ENCODE measurements at regions not wholly inside any gene's neighbourhood (a gene's known extent, or its start where the extent isn't known, plus 50 kb on each side); places are given as distances from the start of the nearest gene placed in this dataset.

DNA sequence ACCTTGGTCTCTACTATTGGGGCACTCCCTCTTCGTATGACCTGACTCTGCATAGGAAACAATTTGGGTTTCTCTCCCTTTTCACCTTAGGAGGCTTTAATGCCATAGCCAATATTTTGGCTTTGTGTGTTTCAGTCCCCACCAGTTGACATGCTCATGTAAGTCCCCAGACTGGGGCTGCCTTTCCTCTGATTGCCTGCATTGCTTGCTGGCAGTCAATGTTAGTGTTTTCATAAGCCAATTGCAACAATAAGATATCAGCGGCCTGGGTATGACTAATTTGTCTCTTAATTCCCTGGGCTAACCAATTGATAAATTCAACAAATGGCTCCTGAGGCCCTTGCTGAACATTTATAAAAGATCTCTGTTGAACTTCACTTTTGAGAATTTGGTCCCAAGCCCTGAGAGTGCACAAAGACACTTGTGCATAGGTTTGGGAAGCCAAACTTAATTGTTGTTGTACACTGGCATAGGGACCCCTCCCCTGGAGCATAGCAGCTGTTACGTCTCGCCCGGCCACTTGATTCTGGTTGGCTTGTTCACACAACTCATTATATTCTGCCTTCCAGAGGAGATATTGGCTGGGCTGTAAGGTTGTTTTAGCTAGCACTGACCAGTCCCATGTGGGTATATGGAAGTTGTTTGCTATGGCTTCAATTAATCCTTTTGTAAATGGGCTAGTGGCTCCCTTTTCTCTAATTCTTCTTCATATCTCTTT lies 206.2 kb downstream of the PABPC4L start:
- Histone ChIP-seq H3K4me1 (no peaks in the 10 kb centered on the region), H3K27me3 (no peaks in the 10 kb centered on the region), H3K36me3 (no peaks in the 10 kb centered on the region), H3K27ac (no peak overlapping the region), H3K9me3 (peaks cover 3 to 37% (median 25%) of the 10 kb centered on the region in 4 donors), H3K4me3 (no peak overlapping the region)
- no peak for DNase-seq
- 91 to 96% (median 94%) methylated on average over 5 of the region's 5 CpGs for WGBS, 5 donors
- TF ChIP-seq EP300 (IDR thresholded peaks at IDR 0.05) (no peak), POLR2A (IDR thresholded peaks at IDR 0.05) (no peak), POLR2AphosphoS5 (IDR thresholded peaks at IDR 0.05) (no peak), CTCF (IDR thresholded peaks at IDR 0.05) (no peak)
- intact Hi-C loops (cut with DNase I; ENCODE audit: low total_unique reads): no loop called here

DNA sequence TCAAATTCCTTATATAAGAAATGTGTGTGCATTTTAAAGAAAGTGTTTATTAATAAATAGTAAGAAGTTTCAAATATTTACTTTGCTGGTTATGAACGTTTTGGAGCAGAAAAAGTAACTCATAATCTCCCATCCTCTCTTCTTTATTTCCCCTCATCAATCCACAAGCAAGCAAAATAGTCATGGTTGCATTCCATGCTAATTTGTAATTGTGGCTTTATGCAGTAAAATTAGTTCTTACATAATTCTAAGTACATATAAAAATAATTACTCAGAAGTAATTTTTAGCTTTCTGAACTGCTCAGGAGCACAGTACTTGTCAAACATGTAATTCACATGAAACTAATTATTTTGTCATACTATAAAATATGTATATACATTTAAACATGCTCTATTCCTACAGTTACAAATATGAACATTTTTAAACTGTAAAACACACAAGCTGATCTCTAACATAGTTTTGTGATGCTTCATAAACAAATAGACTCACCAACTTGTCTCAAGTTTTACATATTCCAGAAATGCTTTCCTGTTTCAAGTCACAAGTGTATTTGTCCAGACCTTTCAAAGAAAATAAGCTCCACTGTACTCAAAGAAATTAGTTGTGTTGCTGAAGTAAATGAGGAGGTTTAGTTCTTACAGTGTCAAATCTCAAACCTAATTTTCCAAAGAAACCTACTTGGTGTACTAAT lies 218.9 kb downstream of the PABPC4L start:
- H3K9me3 ChIP-seq: no peaks in the 10 kb centered on the region
- no peaks in the 10 kb centered on the region for H3K36me3 ChIP-seq
- 0 to 21% (median 2%) methylated on average over 1 of the region's 1 CpG for WGBS, 5 donors
- TF ChIP-seq POLR2A (IDR thresholded peaks at IDR 0.05): no peak
- no peak for TF ChIP-seq CTCF (IDR thresholded peaks at IDR 0.05)
- no peak for TF ChIP-seq EP300 (IDR thresholded peaks at IDR 0.05)
- TF ChIP-seq POLR2AphosphoS5 (IDR thresholded peaks at IDR 0.05): no peak
- H3K27ac ChIP-seq: no peak overlapping the region
- no peak overlapping the region for H3K4me3 ChIP-seq
- H3K27me3 ChIP-seq: no peaks in the 10 kb centered on the region
- H3K4me1 ChIP-seq: no peaks in the 10 kb centered on the region
- no peak for DNase-seq
- intact Hi-C loops (cut with DNase I; ENCODE audit: low total_unique reads): no loop called here

GRCh38 chr4:133981327-133981726 lies 220.3 kb downstream of the PABPC4L start:
- no peak for DNase-seq
- Histone ChIP-seq H3K4me3 (no peak overlapping the region), H3K27ac (no peak overlapping the region), H3K4me1 (no peaks in the 10 kb centered on the region), H3K36me3 (no peaks in the 10 kb centered on the region), H3K9me3 (peaks cover 0 to 7% (median 0%) of the 10 kb centered on the region in 4 donors), H3K27me3 (no peaks in the 10 kb centered on the region)
- TF ChIP-seq POLR2A (IDR thresholded peaks at IDR 0.05) (no peak), EP300 (IDR thresholded peaks at IDR 0.05) (no peak), CTCF (IDR thresholded peaks at IDR 0.05) (no peak)
- intact Hi-C loops (cut with DNase I; ENCODE audit: low total_unique reads): no loop called here
- WGBS, 5 donors: 69 to 84% (median 76%) methylated on average over 2 of the region's 2 CpGs

DNA sequence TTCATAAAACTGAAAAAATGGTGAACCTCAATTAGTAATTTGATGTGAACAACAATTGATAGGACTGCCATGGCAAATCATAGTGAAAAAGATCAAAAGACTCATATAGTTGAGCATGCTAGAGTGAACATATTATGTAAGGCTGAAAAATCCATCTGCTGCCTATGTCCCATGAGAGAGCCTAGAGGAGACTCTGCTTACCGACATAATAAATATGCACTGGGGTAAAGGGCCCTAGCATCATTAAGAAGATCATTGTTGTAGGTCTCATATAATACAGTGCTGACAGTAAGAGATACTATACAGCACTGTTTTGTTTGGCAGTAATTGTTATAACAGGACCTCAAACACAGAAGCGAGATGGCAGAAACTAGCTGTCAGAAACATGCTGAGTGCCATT lies 229.0 kb downstream of the PABPC4L start:
- TF ChIP-seq EP300 (IDR thresholded peaks at IDR 0.05): no peak
- TF ChIP-seq CTCF (IDR thresholded peaks at IDR 0.05): no peak
- TF ChIP-seq POLR2AphosphoS5 (IDR thresholded peaks at IDR 0.05): no peak
- no peak for TF ChIP-seq POLR2A (IDR thresholded peaks at IDR 0.05)
- peaks cover 0 to 11% (median 0%) of the 10 kb centered on the region in 4 donors for H3K9me3 ChIP-seq
- 88 to 95% (median 92%) methylated on average over 2 of the region's 2 CpGs for WGBS, 5 donors

More for the DNA sequence above, 229.0 kb downstream of the PABPC4L start:
- Histone ChIP-seq H3K4me1 (no peaks in the 10 kb centered on the region), H3K36me3 (no peaks in the 10 kb centered on the region), H3K4me3 (no peak overlapping the region), H3K27ac (no peak overlapping the region), H3K27me3 (no peaks in the 10 kb centered on the region)
- intact Hi-C loops (cut with DNase I; ENCODE audit: low total_unique reads): no loop called here
- DNase-seq: no peak
